Liver (tissue), 7 donors: ENCODE measurements at regions not wholly inside any gene's neighbourhood (a gene's known extent, or its start where the extent isn't known, plus 50 kb on each side); places are given as distances from the start of the nearest gene placed in this dataset.

Experiments
- DNase-seq: peaks from one replicate; pipeline ENCODE4 v3.0.0-alpha.2; 2017; ENCODE audit warnings: low spot score
- H3K27ac ChIP-seq, 2 donors: one replicate each; pipeline ENCODE4 v1.7.0; 2013; ENCODE audit warnings: inconsistent platforms in 2 of 2, low read length in 2 of 2, control low read depth in 1 of 2, low read depth in 1 of 2, mild to moderate bottlenecking in 1 of 2
- H3K27me3 ChIP-seq, 4 donors: one replicate each; pipeline versions ENCODE4 v1.6.1 to v1.7.0; 2013; ENCODE audit warnings: low read length in 3 of 4, inconsistent platforms in 1 of 4, mild to moderate bottlenecking in 1 of 4, moderate library complexity in 1 of 4; ENCODE audit not compliant: control insufficient read depth in 4 of 4, insufficient read depth in 4 of 4
- H3K36me3 ChIP-seq, 4 donors: one replicate each; pipeline versions ENCODE4 v1.6.1 to v1.7.0; 2013; ENCODE audit warnings: low read length in 3 of 4, mild to moderate bottlenecking in 3 of 4, low read depth in 1 of 4, moderate library complexity in 1 of 4; ENCODE audit not compliant: control insufficient read depth in 4 of 4, insufficient read depth in 3 of 4
- H3K4me1 ChIP-seq, 4 donors: one replicate each; pipeline versions ENCODE4 v1.6.1 to v1.7.0; 2013; ENCODE audit warnings: low read length in 3 of 4, mild to moderate bottlenecking in 3 of 4, moderate library complexity in 1 of 4; ENCODE audit not compliant: control insufficient read depth in 4 of 4, insufficient read depth in 4 of 4
- H3K4me3 ChIP-seq, 3 donors: one replicate each; pipeline versions ENCODE4 v1.6.1 to v1.7.0; 2013; ENCODE audit warnings: low read length in 3 of 3, control low read depth in 1 of 3, low read depth in 1 of 3, mild to moderate bottlenecking in 1 of 3
- H3K9ac ChIP-seq, 2 donors: one replicate each; pipeline ENCODE4 v1.7.0; 2013; ENCODE audit warnings: low read length in 2 of 2, mild to moderate bottlenecking in 2 of 2, moderate library complexity in 2 of 2, control low read depth in 1 of 2, low read depth in 1 of 2
- H3K9me3 ChIP-seq, 4 donors: one replicate each; pipeline versions ENCODE4 v1.6.1 to v1.7.0; 2013; ENCODE audit warnings: low read length in 3 of 4; ENCODE audit not compliant: control insufficient read depth in 4 of 4
- ATF3 ChIP-seq: IDR thresholded peaks from 2 replicates; pipeline ENCODE4 v1.6.1; 2016; ENCODE audit warnings: antibody characterized with exemption
- EGR1 ChIP-seq, 2 donors: IDR thresholded peaks; 2 replicates each; pipeline ENCODE4 v1.6.1; 2016 to 2018; ENCODE audit warnings: antibody characterized with exemption in 2 of 2, low read depth in 2 of 2
- FOXA1 ChIP-seq: IDR thresholded peaks from 2 replicates; pipeline ENCODE4 v1.6.1; 2016; ENCODE audit warnings: antibody characterized with exemption
- FOXA2 ChIP-seq: IDR thresholded peaks from 2 replicates; pipeline ENCODE4 v1.6.1; 2016; ENCODE audit warnings: antibody characterized with exemption
- HNF4A ChIP-seq, 2 donors: conservative IDR thresholded peaks; 2 replicates each; pipeline ENCODE4 v1.6.1; 2016; ENCODE audit warnings: antibody characterized with exemption in 2 of 2, mild to moderate bottlenecking in 2 of 2
- JUND ChIP-seq, 2 donors: IDR thresholded peaks; 2 replicates each; pipeline ENCODE4 v1.6.1; 2016; ENCODE audit warnings: antibody characterized with exemption in 2 of 2
- MAX ChIP-seq: IDR thresholded peaks from 2 replicates; pipeline ENCODE4 v1.6.1; 2016; ENCODE audit warnings: antibody characterized with exemption
- NR2F2 ChIP-seq: IDR thresholded peaks from 2 replicates; pipeline ENCODE4 v1.6.1; 2016; ENCODE audit warnings: antibody characterized with exemption
- RAD21 ChIP-seq, 2 donors: IDR thresholded peaks; 2 replicates each; pipeline ENCODE4 v1.6.1; 2016; ENCODE audit warnings: antibody characterized with exemption in 2 of 2, mild to moderate bottlenecking in 2 of 2
- REST ChIP-seq: IDR thresholded peaks from 2 replicates; pipeline ENCODE4 v1.6.1; 2016; ENCODE audit warnings: antibody characterized with exemption, mild to moderate bottlenecking
- RXRA ChIP-seq, 2 donors: IDR thresholded peaks; 2 replicates each; pipeline ENCODE4 v1.6.1; 2017 to 2018; ENCODE audit warnings: antibody characterized with exemption in 2 of 2, mild to moderate bottlenecking in 1 of 2
- SP1 ChIP-seq: IDR thresholded peaks from 2 replicates; pipeline ENCODE4 v1.6.1; 2018; ENCODE audit warnings: antibody characterized with exemption, mild to moderate bottlenecking
- TAF1 ChIP-seq: conservative IDR thresholded peaks from 2 replicates; pipeline ENCODE4 v1.6.1; 2016; ENCODE audit warnings: antibody characterized with exemption, mild to moderate bottlenecking
- YY1 ChIP-seq: IDR thresholded peaks from 2 replicates; pipeline ENCODE4 v1.6.1; 2016; ENCODE audit warnings: antibody characterized with exemption, mild to moderate bottlenecking
- ZBTB33 ChIP-seq: IDR thresholded peaks from 2 replicates; pipeline ENCODE4 v1.6.1; 2016; ENCODE audit warnings: antibody characterized with exemption
- WGBS: extraction: QIAGEN DNeasy Blood & Tissue Kit; methylation state at CpG from one replicate; pipeline ENCODE4 v1.1.7; 2013; 5-methylcytosine and 5-hydroxymethylcytosine counted together
- donor health status: healthy.
- donor health status: healthy.
- donor health status: healthy.
- donor health status: healthy.

GRCh38 chr16:63183743-63184142, 1147.5 kb upstream of the CDH8 start:
- Histone ChIP-seq H3K9me3 (no peaks in the 10 kb centered on the region), H3K27ac (no peak overlapping the region), H3K4me1 (no peaks in the 10 kb centered on the region), H3K36me3 (no peaks in the 10 kb centered on the region), H3K9ac (no peak overlapping the region), H3K4me3 (no peak overlapping the region), H3K27me3 (no peaks in the 10 kb centered on the region)
- no peak for DNase-seq
- 45% methylated on average over 2 of the region's 2 CpGs for WGBS
- no peak for TF ChIP-seq FOXA1
- no peak for TF ChIP-seq RAD21 (IDR thresholded peaks at IDR 0.05)
- no peak for TF ChIP-seq TAF1
- TF ChIP-seq HNF4A (conservative IDR thresholded peaks at IDR 0.05): no peak
- no peak for TF ChIP-seq SP1
- no peak for TF ChIP-seq RXRA (IDR thresholded peaks at IDR 0.05)
- TF ChIP-seq FOXA2: no peak

GRCh38 chr16:63175313-63175712, 1139.1 kb upstream of the CDH8 start:
- Histone ChIP-seq H3K4me1 (no peaks in the 10 kb centered on the region), H3K4me3 (no peak overlapping the region), H3K27me3 (no peaks in the 10 kb centered on the region), H3K9ac (no peak overlapping the region), H3K9me3 (peaks cover 0 to 2% (median 0%) of the 10 kb centered on the region in 4 donors), H3K27ac (no peak overlapping the region), H3K36me3 (no peaks in the 10 kb centered on the region)
- TF ChIP-seq FOXA1: no peak
- TF ChIP-seq YY1: no peak
- no peak for TF ChIP-seq HNF4A (conservative IDR thresholded peaks at IDR 0.05)
- no peak for TF ChIP-seq ZBTB33
- TF ChIP-seq MAX: no peak
- TF ChIP-seq REST: no peak
- TF ChIP-seq TAF1: no peak
- no peak for TF ChIP-seq ATF3
- no peak for TF ChIP-seq NR2F2
- TF ChIP-seq JUND (IDR thresholded peaks at IDR 0.05): no peak
- no peak for TF ChIP-seq EGR1 (IDR thresholded peaks at IDR 0.05; ENCODE audit: low read depth in 2 of 2)
- no peak for TF ChIP-seq RXRA (IDR thresholded peaks at IDR 0.05)
- DNase-seq: no peak
